ENCODE measurements at regions not wholly inside any gene's neighbourhood (a gene's known extent, or its start where the extent isn't known, plus 50 kb on each side); places are given as distances from the start of the nearest gene placed in this dataset.

- TF ChIP-seq CTCF (IDR thresholded peaks at IDR 0.05) = no peak
- no peak for TF ChIP-seq POLR2A (IDR thresholded peaks at IDR 0.05)
These were observed 1026.3 kb upstream of the PABPC4L start for GRCh38 chr4:135227842-135228241.

All from gastroesophageal sphincter (tissue), 3 donors.